Parathyroid adenoma (tissue), 2 donors: ENCODE measurements at regions not wholly inside any gene's neighbourhood (a gene's known extent, or its start where the extent isn't known, plus 50 kb on each side); places are given as distances from the start of the nearest gene placed in this dataset.

Source experiments
- H2AFZ ChIP-seq: fragments of 300-600 bp; sonication (generic); one replicate; pipeline ENCODE4 v1.7.0; 2017; ENCODE audit warnings: antibody characterized with exemption, mild to moderate bottlenecking
- H3K27ac ChIP-seq: fragments of 300-600 bp; sonication (generic); one replicate; pipeline ENCODE4 v1.7.0; 2017
- H3K27me3 ChIP-seq: fragments of 300-600 bp; sonication (generic); one replicate; pipeline ENCODE4 v1.7.0; 2017; ENCODE audit warnings: low read length; ENCODE audit not compliant: control insufficient read depth, insufficient read depth
- H3K36me3 ChIP-seq: fragments of 300-600 bp; sonication (generic); one replicate; pipeline ENCODE4 v1.7.0; 2017; ENCODE audit warnings: low read length; ENCODE audit not compliant: control insufficient read depth, insufficient read depth
- H3K4me1 ChIP-seq: fragments of 300-600 bp; sonication (generic); one replicate; pipeline ENCODE4 v1.7.0; 2017; ENCODE audit warnings: control low read depth
- H3K4me2 ChIP-seq: fragments of 300-600 bp; sonication (generic); one replicate; pipeline ENCODE4 v1.7.0; 2017; ENCODE audit warnings: low read length
- H3K4me3 ChIP-seq: fragments of 300-600 bp; sonication (generic); one replicate; pipeline ENCODE4 v1.7.0; 2017; ENCODE audit warnings: low read depth, low read length
- H3K79me2 ChIP-seq: fragments of 300-600 bp; sonication (generic); one replicate; pipeline ENCODE4 v1.7.0; 2017; ENCODE audit warnings: control low read depth
- H3K9ac ChIP-seq: fragments of 300-600 bp; sonication (generic); one replicate; pipeline ENCODE4 v1.7.0; 2017; ENCODE audit warnings: mild to moderate bottlenecking
- H3K9me3 ChIP-seq: fragments of 300-600 bp; sonication (generic); one replicate; pipeline ENCODE4 v1.7.0; 2017; ENCODE audit warnings: low read length; ENCODE audit not compliant: control insufficient read depth
- CTCF ChIP-seq: fragments of 300-600 bp; sonication (generic); IDR thresholded peaks from one replicate; pipeline ENCODE4 v1.7.0; 2017; ENCODE audit warnings: antibody characterized with exemption, mild to moderate bottlenecking
- donor health status: primary hyperparathyroidism.

- Histone ChIP-seq H3K79me2 (no peaks in the 10 kb centered on the region), H3K27me3 (no peaks in the 10 kb centered on the region), H3K4me3 (no peak overlapping the region), H2AFZ (no peak overlapping the region), H3K4me2 (no peak overlapping the region), H3K9ac (no peak overlapping the region), H3K4me1 (no peaks in the 10 kb centered on the region), H3K36me3 (no peaks in the 10 kb centered on the region), H3K27ac (no peak overlapping the region), H3K9me3 (no peaks in the 10 kb centered on the region)
- TF ChIP-seq CTCF: no peak
Observed at GRCh38 chr18:73887801-73888200, 259.8 kb downstream of the FBXO15 start.

GRCh38 chr18:73884868-73885267 lies 262.8 kb downstream of the FBXO15 start:
- H3K9me3 ChIP-seq: no peaks in the 10 kb centered on the region
- no peak for TF ChIP-seq CTCF
- no peaks in the 10 kb centered on the region for H3K79me2 ChIP-seq
- no peaks in the 10 kb centered on the region for H3K36me3 ChIP-seq
- H3K4me3 ChIP-seq: no peak overlapping the region
- no peak overlapping the region for H3K4me2 ChIP-seq
- H2AFZ ChIP-seq: no peak overlapping the region
- H3K27me3 ChIP-seq: no peaks in the 10 kb centered on the region
- H3K27ac ChIP-seq: no peak overlapping the region
- no peak overlapping the region for H3K9ac ChIP-seq
- H3K4me1 ChIP-seq: no peaks in the 10 kb centered on the region

GRCh38 chr18:73881396-73881917 lies 266.2 kb downstream of the FBXO15 start:
- Histone ChIP-seq H3K9me3 (no peaks in the 10 kb centered on the region), H3K9ac (no peak overlapping the region), H3K4me1 (no peaks in the 10 kb centered on the region), H3K4me2 (no peak overlapping the region), H2AFZ (no peak overlapping the region), H3K36me3 (no peaks in the 10 kb centered on the region), H3K27me3 (no peaks in the 10 kb centered on the region), H3K4me3 (no peak overlapping the region), H3K27ac (no peak overlapping the region), H3K79me2 (no peaks in the 10 kb centered on the region)
- TF ChIP-seq CTCF: no peak

GRCh38 chr18:73880387-73880786 lies 267.2 kb downstream of the FBXO15 start:
- H3K27me3 ChIP-seq: no peaks in the 10 kb centered on the region
- H3K27ac ChIP-seq: no peak overlapping the region
- H3K4me2 ChIP-seq: no peak overlapping the region
- no peaks in the 10 kb centered on the region for H3K4me1 ChIP-seq
- H3K79me2 ChIP-seq: no peaks in the 10 kb centered on the region
- H2AFZ ChIP-seq: no peak overlapping the region
- no peak for TF ChIP-seq CTCF
- no peak overlapping the region for H3K4me3 ChIP-seq
- H3K36me3 ChIP-seq: no peaks in the 10 kb centered on the region
- H3K9ac ChIP-seq: no peak overlapping the region
- no peaks in the 10 kb centered on the region for H3K9me3 ChIP-seq

- no peak overlapping the region for H3K4me3 ChIP-seq
- H3K9me3 ChIP-seq: no peaks in the 10 kb centered on the region
- no peaks in the 10 kb centered on the region for H3K4me1 ChIP-seq
- no peaks in the 10 kb centered on the region for H3K79me2 ChIP-seq
- no peaks in the 10 kb centered on the region for H3K36me3 ChIP-seq
- TF ChIP-seq CTCF: no peak
- H3K27me3 ChIP-seq: no peaks in the 10 kb centered on the region
- no peak overlapping the region for H3K9ac ChIP-seq
- no peak overlapping the region for H3K4me2 ChIP-seq
- H3K27ac ChIP-seq: no peak overlapping the region
- no peak overlapping the region for H2AFZ ChIP-seq
Observed at GRCh38 chr18:73879766-73880165, 267.9 kb downstream of the FBXO15 start.
